ENCODE measurements at regions not wholly inside any gene's neighbourhood (a gene's known extent, or its start where the extent isn't known, plus 50 kb on each side); places are given as distances from the start of the nearest gene placed in this dataset.

GRCh38 chr6:22929311-22929985 lies 360.1 kb downstream of the HDGFL1 start:
- Histone ChIP-seq H3K4me2 (ENCODE audit: low read length) (no peak overlapping the region), H3K36me3 (ENCODE audit: insufficient read depth, low read length) (no peaks in the 10 kb centered on the region), H3K9me3 (ENCODE audit: low read length) (no peaks in the 10 kb centered on the region)

GRCh38 chr6:22940581-22941290 lies 371.4 kb downstream of the HDGFL1 start:
- no peak for TF ChIP-seq CTCF (IDR thresholded peaks at IDR 0.05; ENCODE audit: low read length)
- TF ChIP-seq EZH2 (IDR thresholded peaks at IDR 0.05; ENCODE audit: borderline replicate concordance, low read length), result no peak
- H3K9ac ChIP-seq (ENCODE audit: low read length), result no peak overlapping the region
- H3K9me3 ChIP-seq (ENCODE audit: low read length), result no peaks in the 10 kb centered on the region
- H3F3A ChIP-seq (ENCODE audit: insufficient read depth, low read length), result no peaks in the 10 kb centered on the region
- H3K4me2 ChIP-seq (ENCODE audit: low read length), result no peak overlapping the region
- H3K27me3 ChIP-seq (ENCODE audit: insufficient read depth, low read length), result no peaks in the 10 kb centered on the region
- no peak overlapping the region for H3K27ac ChIP-seq (ENCODE audit: low read depth, low read length, poor library complexity, severe bottlenecking)
- H3K4me3 ChIP-seq (ENCODE audit: low read depth, low read length, poor library complexity, severe bottlenecking), result no peak overlapping the region
- no peaks in the 10 kb centered on the region for H4K20me1 ChIP-seq (ENCODE audit: insufficient read depth, low read length)
- H3K36me3 ChIP-seq (ENCODE audit: insufficient read depth, low read length), result no peaks in the 10 kb centered on the region
- H2AFZ ChIP-seq (ENCODE audit: low read length), result no peak overlapping the region
- H3K9me2 ChIP-seq (ENCODE audit: low read depth, low read length), result no peaks in the 10 kb centered on the region
- H3K4me1 ChIP-seq (ENCODE audit: insufficient read depth, low read length, severe bottlenecking), result no peaks in the 10 kb centered on the region
- H3K79me2 ChIP-seq (ENCODE audit: insufficient read depth, low read length), result no peaks in the 10 kb centered on the region

More at GRCh38 chr6:22929311-22929985, 360.1 kb downstream of the HDGFL1 start:
- Histone ChIP-seq H3K9ac (ENCODE audit: low read length) (no peak overlapping the region), H3K27me3 (ENCODE audit: insufficient read depth, low read length) (no peaks in the 10 kb centered on the region), H2AFZ (ENCODE audit: low read length) (no peak overlapping the region), H4K20me1 (ENCODE audit: insufficient read depth, low read length) (no peaks in the 10 kb centered on the region), H3K4me3 (ENCODE audit: low read depth, low read length, poor library complexity, severe bottlenecking) (no peak overlapping the region), H3K27ac (ENCODE audit: low read depth, low read length, poor library complexity, severe bottlenecking) (no peak overlapping the region), H3K79me2 (ENCODE audit: insufficient read depth, low read length) (no peaks in the 10 kb centered on the region), H3K4me1 (ENCODE audit: insufficient read depth, low read length, severe bottlenecking) (no peaks in the 10 kb centered on the region), H3F3A (ENCODE audit: insufficient read depth, low read length) (no peaks in the 10 kb centered on the region), H3K9me2 (ENCODE audit: low read depth, low read length) (no peaks in the 10 kb centered on the region)
- TF ChIP-seq EZH2 (IDR thresholded peaks at IDR 0.05; ENCODE audit: borderline replicate concordance, low read length) (no peak), CTCF (IDR thresholded peaks at IDR 0.05; ENCODE audit: low read length) (no peak)

GRCh38 chr6:22942403-22942802 lies 373.0 kb downstream of the HDGFL1 start:
- Histone ChIP-seq H3K4me3 (ENCODE audit: low read depth, low read length, poor library complexity, severe bottlenecking) (no peak overlapping the region), H3K27ac (ENCODE audit: low read depth, low read length, poor library complexity, severe bottlenecking) (no peak overlapping the region), H3K9me2 (ENCODE audit: low read depth, low read length) (no peaks in the 10 kb centered on the region), H3K9me3 (ENCODE audit: low read length) (no peaks in the 10 kb centered on the region), H3K9ac (ENCODE audit: low read length) (no peak overlapping the region), H4K20me1 (ENCODE audit: insufficient read depth, low read length) (no peaks in the 10 kb centered on the region), H3F3A (ENCODE audit: insufficient read depth, low read length) (no peaks in the 10 kb centered on the region), H2AFZ (ENCODE audit: low read length) (no peak overlapping the region), H3K79me2 (ENCODE audit: insufficient read depth, low read length) (no peaks in the 10 kb centered on the region), H3K27me3 (ENCODE audit: insufficient read depth, low read length) (no peaks in the 10 kb centered on the region), H3K4me2 (ENCODE audit: low read length) (no peak overlapping the region), H3K36me3 (ENCODE audit: insufficient read depth, low read length) (no peaks in the 10 kb centered on the region), H3K4me1 (ENCODE audit: insufficient read depth, low read length, severe bottlenecking) (no peaks in the 10 kb centered on the region)
- no peak for TF ChIP-seq EZH2 (IDR thresholded peaks at IDR 0.05; ENCODE audit: borderline replicate concordance, low read length)
- TF ChIP-seq CTCF (IDR thresholded peaks at IDR 0.05; ENCODE audit: low read length), result no peak

All from OCI-LY1 (cell line).